Fibroblast of lung (primary cell): ENCODE measurements at regions not wholly inside any gene's neighbourhood (a gene's known extent, or its start where the extent isn't known, plus 50 kb on each side); places are given as distances from the start of the nearest gene placed in this dataset.
"Not testable (repeated sequence)": the region's sequence is repeated elsewhere in the genome, so short reads cannot be mapped to it uniquely, and the experiment has no call there.

ENCODE experiments used
- CTCF ChIP-seq, 2 donors: IDR thresholded peaks in 1 of 2; conservative IDR thresholded peaks in 1 of 2; 1 replicate in 1 of 2; 2 replicates in 1 of 2; pipeline ENCODE4 v1.5.1; 2011 to 2012; ENCODE audit warnings: low read length in 2 of 2, control low read depth in 1 of 2, inconsistent platforms in 1 of 2, low read depth in 1 of 2, mild to moderate bottlenecking in 1 of 2
- EZH2 ChIP-seq: IDR thresholded peaks from 2 replicates; pipeline ENCODE4 v1.5.1; 2012; ENCODE audit warnings: low read length, control low read depth, mild to moderate bottlenecking; ENCODE audit errors: missing control alignments

GRCh38 chr18:8992500-8992899 lies 110.0 kb upstream of the NDUFV2 start:
- not testable (repeated sequence) for TF ChIP-seq CTCF (conservative IDR thresholded peaks at IDR 0.05 in 1 of 2, IDR thresholded peaks at IDR 0.05 in 1 of 2; ENCODE audit: low read depth in 1 of 2, low read length in 2 of 2); EZH2
